Breast epithelium (tissue), 3 donors: ENCODE measurements at regions not wholly inside any gene's neighbourhood (a gene's known extent, or its start where the extent isn't known, plus 50 kb on each side); places are given as distances from the start of the nearest gene placed in this dataset.

Source experiments
- POLR2AphosphoS5 ChIP-seq, 3 donors: sonication (generic); formaldehyde crosslinking; IDR thresholded peaks; one replicate each; pipeline ENCODE4 v1.6.1; 2017; ENCODE audit warnings: antibody characterized with exemption in 3 of 3
- TF ChIP-seq, protein P1 (sequence below), 3 donors: fragments of 450-650 bp; IDR thresholded peaks; one replicate each; pipeline ENCODE4 v1.5.1; 2016 to 2017; ENCODE audit warnings: antibody characterized with exemption in 3 of 3, mild to moderate bottlenecking in 3 of 3, moderate library complexity in 3 of 3

DNA sequence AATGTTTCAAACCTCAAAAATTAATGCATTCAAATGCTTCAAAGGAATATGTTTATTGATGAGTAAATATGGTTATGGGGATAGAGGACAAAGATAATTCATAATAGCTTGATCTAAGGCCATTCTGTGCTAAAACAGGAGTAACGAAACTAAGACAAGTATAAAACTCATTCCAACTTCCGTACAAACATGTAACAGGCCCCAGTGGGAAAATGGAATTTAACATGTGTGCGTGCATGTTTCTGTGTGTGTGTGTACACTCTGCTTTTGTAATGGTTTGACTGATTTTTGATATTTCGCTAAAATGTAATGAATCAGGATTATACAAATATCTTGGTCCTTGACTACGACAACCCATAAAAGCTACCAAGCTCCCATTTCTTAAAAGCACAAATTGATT, 91.0 kb downstream of the KLF12 start:
- TF ChIP-seq, protein P1, sequence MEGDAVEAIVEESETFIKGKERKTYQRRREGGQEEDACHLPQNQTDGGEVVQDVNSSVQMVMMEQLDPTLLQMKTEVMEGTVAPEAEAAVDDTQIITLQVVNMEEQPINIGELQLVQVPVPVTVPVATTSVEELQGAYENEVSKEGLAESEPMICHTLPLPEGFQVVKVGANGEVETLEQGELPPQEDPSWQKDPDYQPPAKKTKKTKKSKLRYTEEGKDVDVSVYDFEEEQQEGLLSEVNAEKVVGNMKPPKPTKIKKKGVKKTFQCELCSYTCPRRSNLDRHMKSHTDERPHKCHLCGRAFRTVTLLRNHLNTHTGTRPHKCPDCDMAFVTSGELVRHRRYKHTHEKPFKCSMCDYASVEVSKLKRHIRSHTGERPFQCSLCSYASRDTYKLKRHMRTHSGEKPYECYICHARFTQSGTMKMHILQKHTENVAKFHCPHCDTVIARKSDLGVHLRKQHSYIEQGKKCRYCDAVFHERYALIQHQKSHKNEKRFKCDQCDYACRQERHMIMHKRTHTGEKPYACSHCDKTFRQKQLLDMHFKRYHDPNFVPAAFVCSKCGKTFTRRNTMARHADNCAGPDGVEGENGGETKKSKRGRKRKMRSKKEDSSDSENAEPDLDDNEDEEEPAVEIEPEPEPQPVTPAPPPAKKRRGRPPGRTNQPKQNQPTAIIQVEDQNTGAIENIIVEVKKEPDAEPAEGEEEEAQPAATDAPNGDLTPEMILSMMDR (IDR thresholded peaks at IDR 0.05), result no peak
- no peak for TF ChIP-seq POLR2AphosphoS5 (IDR thresholded peaks at IDR 0.05)
